ENCODE measurements at regions not wholly inside any gene's neighbourhood (a gene's known extent, or its start where the extent isn't known, plus 50 kb on each side); places are given as distances from the start of the nearest gene placed in this dataset.

- Mint-ChIP-seq H3K36me3 (ENCODE audit: unreplicated experiment) (no peaks in the 10 kb centered on the region), H3K9me3 (ENCODE audit: unreplicated experiment) (no peaks in the 10 kb centered on the region), H3K4me3 (ENCODE audit: unreplicated experiment) (no peak overlapping the region), H3K27ac (ENCODE audit: unreplicated experiment) (no peak overlapping the region), H3K4me1 (ENCODE audit: low read depth, unreplicated experiment) (no peaks in the 10 kb centered on the region), H3K27me3 (ENCODE audit: unreplicated experiment) (no peaks in the 10 kb centered on the region)
- no peak for TF ChIP-seq CTCF (IDR thresholded peaks at IDR 0.05; ENCODE audit: partially characterized antibody, unreplicated experiment)
- no peak for DNase-seq
Observed at GRCh38 chr4:189355590-189355989, 585.1 kb upstream of the FRG1 start.

- Mint-ChIP-seq H3K27ac (ENCODE audit: unreplicated experiment) (no peak overlapping the region), H3K4me3 (ENCODE audit: unreplicated experiment) (no peak overlapping the region), H3K9me3 (ENCODE audit: unreplicated experiment) (no peaks in the 10 kb centered on the region), H3K4me1 (ENCODE audit: low read depth, unreplicated experiment) (no peaks in the 10 kb centered on the region), H3K36me3 (ENCODE audit: unreplicated experiment) (no peaks in the 10 kb centered on the region), H3K27me3 (ENCODE audit: unreplicated experiment) (no peaks in the 10 kb centered on the region)
- TF ChIP-seq CTCF (IDR thresholded peaks at IDR 0.05; ENCODE audit: partially characterized antibody, unreplicated experiment): no peak
- DNase-seq: no peak
Observed at GRCh38 chr4:189362364-189362763, 578.3 kb upstream of the FRG1 start.

GRCh38 chr4:189364032-189364449 lies 576.6 kb upstream of the FRG1 start:
- Mint-ChIP-seq H3K27me3 (ENCODE audit: unreplicated experiment) (no peaks in the 10 kb centered on the region), H3K27ac (ENCODE audit: unreplicated experiment) (no peak overlapping the region), H3K36me3 (ENCODE audit: unreplicated experiment) (no peaks in the 10 kb centered on the region), H3K4me3 (ENCODE audit: unreplicated experiment) (no peak overlapping the region), H3K9me3 (ENCODE audit: unreplicated experiment) (no peaks in the 10 kb centered on the region), H3K4me1 (ENCODE audit: low read depth, unreplicated experiment) (no peaks in the 10 kb centered on the region)
- no peak for DNase-seq
- TF ChIP-seq CTCF (IDR thresholded peaks at IDR 0.05; ENCODE audit: partially characterized antibody, unreplicated experiment): no peak

GRCh38 chr4:189365451-189365850 lies 575.2 kb upstream of the FRG1 start:
- Mint-ChIP-seq H3K27ac (ENCODE audit: unreplicated experiment) (no peak overlapping the region), H3K4me1 (ENCODE audit: low read depth, unreplicated experiment) (no peaks in the 10 kb centered on the region), H3K36me3 (ENCODE audit: unreplicated experiment) (no peaks in the 10 kb centered on the region), H3K4me3 (ENCODE audit: unreplicated experiment) (no peak overlapping the region), H3K9me3 (ENCODE audit: unreplicated experiment) (no peaks in the 10 kb centered on the region), H3K27me3 (ENCODE audit: unreplicated experiment) (no peaks in the 10 kb centered on the region)
- no peak for DNase-seq
- no peak for TF ChIP-seq CTCF (IDR thresholded peaks at IDR 0.05; ENCODE audit: partially characterized antibody, unreplicated experiment)

- no peak overlapping the region for H3K27ac Mint-ChIP-seq (ENCODE audit: unreplicated experiment)
- no peak for DNase-seq
- no peak for TF ChIP-seq CTCF (IDR thresholded peaks at IDR 0.05; ENCODE audit: partially characterized antibody, unreplicated experiment)
- H3K9me3 Mint-ChIP-seq (ENCODE audit: unreplicated experiment): no peaks in the 10 kb centered on the region
- no peaks in the 10 kb centered on the region for H3K27me3 Mint-ChIP-seq (ENCODE audit: unreplicated experiment)
- no peaks in the 10 kb centered on the region for H3K36me3 Mint-ChIP-seq (ENCODE audit: unreplicated experiment)
- no peak overlapping the region for H3K4me3 Mint-ChIP-seq (ENCODE audit: unreplicated experiment)
- no peaks in the 10 kb centered on the region for H3K4me1 Mint-ChIP-seq (ENCODE audit: low read depth, unreplicated experiment)
Observed at GRCh38 chr4:189367832-189368231, 572.8 kb upstream of the FRG1 start.

Measured in glutamatergic neuron (in vitro differentiated cells).